ENCODE measurements at regions not wholly inside any gene's neighbourhood (a gene's known extent, or its start where the extent isn't known, plus 50 kb on each side); places are given as distances from the start of the nearest gene placed in this dataset.

DNA sequence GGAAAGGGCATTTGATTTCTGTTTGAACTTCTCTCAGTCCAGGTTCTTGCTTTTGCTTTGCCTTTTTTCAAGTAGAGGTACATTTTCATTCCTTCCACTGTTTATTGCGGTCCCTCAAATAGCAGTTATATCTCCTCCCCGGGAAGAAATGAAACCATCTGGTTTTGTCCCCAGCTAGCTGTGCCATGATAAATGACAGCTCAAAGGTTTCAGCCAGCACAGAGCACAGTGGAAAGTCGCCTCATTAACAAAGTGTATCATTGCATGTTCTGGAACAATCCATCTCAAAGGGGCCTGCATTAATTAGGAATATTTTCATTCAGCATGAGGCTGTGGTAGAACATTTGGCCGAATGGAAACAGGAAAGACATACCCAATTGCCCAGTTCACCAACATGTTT lies 146.0 kb downstream of the EDN3 start:
- DNase-seq (ENCODE audit: low read depth, low spot score) = no peak
- CTCF ChIA-PET = no interaction called here

DNA sequence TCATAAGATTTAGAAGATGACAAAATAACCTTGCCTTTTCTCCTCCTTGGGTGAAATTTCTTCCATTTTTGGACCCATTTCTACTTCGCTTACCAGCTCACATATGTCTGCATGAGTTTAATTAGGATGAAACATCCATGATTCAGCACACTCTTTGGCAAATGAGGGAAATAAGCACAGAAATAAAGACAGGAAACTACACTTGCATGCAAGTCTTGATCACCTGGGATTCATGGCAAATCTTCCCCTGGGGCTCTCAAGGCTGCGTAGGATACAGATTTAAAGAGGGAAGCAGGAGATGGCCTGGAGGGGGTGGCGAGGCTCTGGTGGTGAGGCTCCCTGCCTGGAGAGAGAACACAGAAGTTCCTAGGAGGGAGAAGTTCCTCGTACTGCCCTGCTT lies 147.8 kb downstream of the EDN3 start:
- BruUV-seq (replicated peaks) = no TSS peak
- Histone ChIP-seq H3K9me3 (replicated peaks; ENCODE audit: control insufficient read depth, insufficient read depth, low read length) (no peaks in the 10 kb centered on the region), H3K4me2 (ENCODE audit: insufficient read depth, low read length) (no peak overlapping the region), H3K9ac (replicated peaks; ENCODE audit: extremely low read depth, insufficient read depth, low read length) (no peak overlapping the region), H3K36me3 (ENCODE audit: control insufficient read depth in 2 of 2, extremely low read depth in 1 of 2, insufficient read depth in 2 of 2, low read length in 2 of 2) (no peaks in the 10 kb centered on the region), H3K4me3 (replicated peaks in 1 of 3; ENCODE audit: insufficient read depth in 1 of 3, low read depth in 1 of 3, low read length in 3 of 3) (no peak overlapping the region), H3K27me3 (ENCODE audit: control insufficient read depth in 2 of 2, insufficient read depth in 2 of 2, low read length in 2 of 2) (no peaks in the 10 kb centered on the region), H3K4me1 (ENCODE audit: control insufficient read depth, extremely low read depth, insufficient read depth, low read length) (no peaks in the 10 kb centered on the region), H4K20me1 (replicated peaks; ENCODE audit: control insufficient read depth, extremely low read depth, insufficient read depth, low read length) (no peaks in the 10 kb centered on the region), H3K9me1 (replicated peaks; ENCODE audit: control insufficient read depth, extremely low read depth, insufficient read depth, low read length) (no peaks in the 10 kb centered on the region), H2AFZ (ENCODE audit: low read depth, low read length) (no peak overlapping the region), H3K79me2 (ENCODE audit: control insufficient read depth, insufficient read depth, low read length) (no peaks in the 10 kb centered on the region), H3K27ac (ENCODE audit: insufficient read depth, low read depth, low read length) (no peak overlapping the region)
- intact Hi-C loops (cut with micrococcal nuclease) (no loop called here), dilution Hi-C loops (cut with MboI; ENCODE audit: extremely low pct_ligation_motif_present, low sequenced_read_pairs) (no loop called here)
- CTCF ChIA-PET = no interaction called here
- FAIRE-seq = no peak
- TF ChIP-seq FOS (IDR thresholded peaks at IDR 0.05; ENCODE audit: borderline replicate concordance, insufficient read depth, low read length) (no peak), POLR2A (IDR thresholded peaks at IDR 0.05; ENCODE audit: low read depth, low read length) (no peak), EZH2 (IDR thresholded peaks at IDR 0.05; ENCODE audit: borderline replicate concordance, low read depth, low read length, severe bottlenecking) (no peak), JUN (IDR thresholded peaks at IDR 0.05; ENCODE audit: borderline replicate concordance, insufficient read depth, insufficient read length, low read depth) (no peak), GATA2 (IDR thresholded peaks at IDR 0.05; ENCODE audit: insufficient read depth, insufficient read length, low read depth, low read length) (no peak), POLR2AphosphoS5 (IDR thresholded peaks at IDR 0.05; ENCODE audit: insufficient read depth, low read depth, low read length) (no peak), MYC (IDR thresholded peaks at IDR 0.05; ENCODE audit: low read depth, low read length) (no peak)
- TF ChIP-seq, protein P1, sequence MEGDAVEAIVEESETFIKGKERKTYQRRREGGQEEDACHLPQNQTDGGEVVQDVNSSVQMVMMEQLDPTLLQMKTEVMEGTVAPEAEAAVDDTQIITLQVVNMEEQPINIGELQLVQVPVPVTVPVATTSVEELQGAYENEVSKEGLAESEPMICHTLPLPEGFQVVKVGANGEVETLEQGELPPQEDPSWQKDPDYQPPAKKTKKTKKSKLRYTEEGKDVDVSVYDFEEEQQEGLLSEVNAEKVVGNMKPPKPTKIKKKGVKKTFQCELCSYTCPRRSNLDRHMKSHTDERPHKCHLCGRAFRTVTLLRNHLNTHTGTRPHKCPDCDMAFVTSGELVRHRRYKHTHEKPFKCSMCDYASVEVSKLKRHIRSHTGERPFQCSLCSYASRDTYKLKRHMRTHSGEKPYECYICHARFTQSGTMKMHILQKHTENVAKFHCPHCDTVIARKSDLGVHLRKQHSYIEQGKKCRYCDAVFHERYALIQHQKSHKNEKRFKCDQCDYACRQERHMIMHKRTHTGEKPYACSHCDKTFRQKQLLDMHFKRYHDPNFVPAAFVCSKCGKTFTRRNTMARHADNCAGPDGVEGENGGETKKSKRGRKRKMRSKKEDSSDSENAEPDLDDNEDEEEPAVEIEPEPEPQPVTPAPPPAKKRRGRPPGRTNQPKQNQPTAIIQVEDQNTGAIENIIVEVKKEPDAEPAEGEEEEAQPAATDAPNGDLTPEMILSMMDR (IDR thresholded peaks at IDR 0.05; ENCODE audit: extremely low read depth in 1 of 2, insufficient read depth in 1 of 2, low read depth in 1 of 2, low read length in 2 of 2) = no peak
- TF ChIP-seq, protein P2, sequence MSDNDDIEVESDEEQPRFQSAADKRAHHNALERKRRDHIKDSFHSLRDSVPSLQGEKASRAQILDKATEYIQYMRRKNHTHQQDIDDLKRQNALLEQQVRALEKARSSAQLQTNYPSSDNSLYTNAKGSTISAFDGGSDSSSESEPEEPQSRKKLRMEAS (IDR thresholded peaks at IDR 0.05; ENCODE audit: insufficient read depth, insufficient read length) = no peak
- no peak for DNase-seq (ENCODE audit: low read depth, low spot score)
- POLR2A ChIA-PET = no interaction called here

More for the DNA sequence above, 146.0 kb downstream of the EDN3 start:
- Histone ChIP-seq H3K4me3 (replicated peaks in 1 of 3; ENCODE audit: insufficient read depth in 1 of 3, low read depth in 1 of 3, low read length in 3 of 3) (no peak overlapping the region), H3K4me1 (ENCODE audit: control insufficient read depth, extremely low read depth, insufficient read depth, low read length) (no peaks in the 10 kb centered on the region), H3K79me2 (ENCODE audit: control insufficient read depth, insufficient read depth, low read length) (no peaks in the 10 kb centered on the region), H3K9me1 (replicated peaks; ENCODE audit: control insufficient read depth, extremely low read depth, insufficient read depth, low read length) (no peaks in the 10 kb centered on the region), H3K27ac (ENCODE audit: insufficient read depth, low read depth, low read length) (no peak overlapping the region), H3K27me3 (ENCODE audit: control insufficient read depth in 2 of 2, insufficient read depth in 2 of 2, low read length in 2 of 2) (no peaks in the 10 kb centered on the region), H3K36me3 (ENCODE audit: control insufficient read depth in 2 of 2, extremely low read depth in 1 of 2, insufficient read depth in 2 of 2, low read length in 2 of 2) (no peaks in the 10 kb centered on the region), H3K4me2 (ENCODE audit: insufficient read depth, low read length) (no peak overlapping the region), H3K9me3 (replicated peaks; ENCODE audit: control insufficient read depth, insufficient read depth, low read length) (no peaks in the 10 kb centered on the region), H2AFZ (ENCODE audit: low read depth, low read length) (no peak overlapping the region), H3K9ac (replicated peaks; ENCODE audit: extremely low read depth, insufficient read depth, low read length) (no peak overlapping the region), H4K20me1 (replicated peaks; ENCODE audit: control insufficient read depth, extremely low read depth, insufficient read depth, low read length) (no peaks in the 10 kb centered on the region)
- no TSS peak for BruUV-seq (replicated peaks)
- TF ChIP-seq, protein P1 (IDR thresholded peaks at IDR 0.05; ENCODE audit: extremely low read depth in 1 of 2, insufficient read depth in 1 of 2, low read depth in 1 of 2, low read length in 2 of 2) = no peak
- TF ChIP-seq POLR2A (IDR thresholded peaks at IDR 0.05; ENCODE audit: low read depth, low read length) (no peak), MYC (IDR thresholded peaks at IDR 0.05; ENCODE audit: low read depth, low read length) (no peak), EZH2 (IDR thresholded peaks at IDR 0.05; ENCODE audit: borderline replicate concordance, low read depth, low read length, severe bottlenecking) (no peak), POLR2AphosphoS5 (IDR thresholded peaks at IDR 0.05; ENCODE audit: insufficient read depth, low read depth, low read length) (no peak), JUN (IDR thresholded peaks at IDR 0.05; ENCODE audit: borderline replicate concordance, insufficient read depth, insufficient read length, low read depth) (no peak)
- TF ChIP-seq, protein P2 (IDR thresholded peaks at IDR 0.05; ENCODE audit: insufficient read depth, insufficient read length) = no peak
- POLR2A ChIA-PET = no interaction called here
- no peak for FAIRE-seq
- intact Hi-C loops (cut with micrococcal nuclease) (no loop called here), dilution Hi-C loops (cut with MboI; ENCODE audit: extremely low pct_ligation_motif_present, low sequenced_read_pairs) (no loop called here)

Measured in endothelial cell of umbilical vein (primary cell).